Karpas-422 (cell line): ENCODE measurements at regions not wholly inside any gene's neighbourhood (a gene's known extent, or its start where the extent isn't known, plus 50 kb on each side); places are given as distances from the start of the nearest gene placed in this dataset.

ENCODE experiments used
- DNase-seq: peaks from one replicate; pipeline ENCODE4 v3.0.0-alpha.2; 2015
- H2AFZ ChIP-seq: fragments of 200-600 bp; sonication (generic); 2 replicates; pipeline ENCODE4 v1.6.1; 2014; ENCODE audit warnings: antibody characterized with exemption, low read length, mixed read lengths
- H3K27ac ChIP-seq: fragments of 200-600 bp; sonication (generic); 2 replicates; pipeline ENCODE4 v1.5.1; 2014; ENCODE audit warnings: mild to moderate bottlenecking, low read length, moderate library complexity
- H3K27me3 ChIP-seq: fragments of 200-600 bp; sonication (generic); 2 replicates; pipeline ENCODE4 v1.6.1; 2014; ENCODE audit warnings: low read length, mixed read lengths
- H3K36me3 ChIP-seq: fragments of 200-600 bp; sonication (generic); 2 replicates; pipeline ENCODE4 v1.6.1; 2014; ENCODE audit warnings: low read length, mixed read lengths; ENCODE audit not compliant: insufficient read depth
- H3K4me1 ChIP-seq: fragments of 200-600 bp; sonication (generic); 2 replicates; pipeline ENCODE4 v1.6.1; 2014; ENCODE audit warnings: mild to moderate bottlenecking, low read length, mixed read lengths
- H3K4me2 ChIP-seq: fragments of 200-600 bp; sonication (generic); 2 replicates; pipeline ENCODE4 v1.6.1; 2014; ENCODE audit warnings: low read length, low read depth, mild to moderate bottlenecking; ENCODE audit not compliant: poor library complexity, severe bottlenecking
- H3K4me3 ChIP-seq: fragments of 200-600 bp; sonication (generic); 2 replicates; pipeline ENCODE4 v1.5.1; 2014; ENCODE audit warnings: mild to moderate bottlenecking, antibody characterized with exemption, low read length, mixed read lengths
- H3K79me2 ChIP-seq: fragments of 200-600 bp; sonication (generic); 2 replicates; pipeline ENCODE4 v1.6.1; 2014; ENCODE audit warnings: mild to moderate bottlenecking, low read length, mixed read lengths
- H3K9ac ChIP-seq: fragments of 200-600 bp; sonication (generic); 2 replicates; pipeline ENCODE4 v1.6.0; 2014; ENCODE audit warnings: low read length
- H3K9me2 ChIP-seq: fragments of 200-600 bp; sonication (generic), shearing (Covaris generic); replicated peaks from 2 replicates; pipeline ENCODE4 v1.6.0; 2014; ENCODE audit warnings: mild to moderate bottlenecking, low read length, moderate library complexity; ENCODE audit not compliant: insufficient read depth
- H3K9me3 ChIP-seq: fragments of 300-700, 200-600 bp; sonication (generic); 2 replicates; pipeline ENCODE4 v1.6.1; 2014; ENCODE audit warnings: low read length, mixed read lengths
- H4K20me1 ChIP-seq: fragments of 200-600 bp; sonication (generic); 2 replicates; pipeline ENCODE4 v1.6.1; 2014; ENCODE audit warnings: mild to moderate bottlenecking, antibody characterized with exemption, low read length, low read depth; ENCODE audit not compliant: insufficient read depth

DNA sequence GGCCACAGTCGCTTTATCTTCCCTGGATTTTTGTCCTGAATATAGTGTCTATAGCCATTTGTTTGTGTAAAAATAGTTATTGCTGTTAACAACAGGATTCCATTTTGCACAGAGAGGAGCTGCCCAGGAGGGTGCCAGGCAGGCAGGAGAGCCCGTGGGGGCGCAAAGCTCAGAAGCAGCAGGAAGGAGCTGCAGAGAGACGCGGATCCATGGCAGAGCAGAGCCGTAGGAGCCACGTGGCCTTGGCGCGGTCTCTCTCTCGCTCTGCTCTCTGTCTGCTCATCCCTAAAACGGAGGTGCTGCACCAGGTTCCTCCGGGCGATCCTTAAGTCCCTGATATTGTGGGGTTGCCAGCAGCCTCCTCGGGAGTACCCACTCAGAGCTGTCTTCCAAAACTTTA is 185.3 kb upstream of the MYT1L start:
- no peak for DNase-seq
- no peak overlapping the region for H3K4me2 ChIP-seq
- H3K27me3 ChIP-seq: no peaks in the 10 kb centered on the region
- no peak overlapping the region for H3K9ac ChIP-seq
- no peak overlapping the region for H2AFZ ChIP-seq
- no peaks in the 10 kb centered on the region for H3K79me2 ChIP-seq
- H3K27ac ChIP-seq: no peak overlapping the region
- no peak overlapping the region for H3K4me3 ChIP-seq
- no peaks in the 10 kb centered on the region for H4K20me1 ChIP-seq
- H3K36me3 ChIP-seq: no peaks in the 10 kb centered on the region
- no peaks in the 10 kb centered on the region for H3K4me1 ChIP-seq
- no peaks in the 10 kb centered on the region for H3K9me3 ChIP-seq
- H3K9me2 ChIP-seq: no peaks in the 10 kb centered on the region

DNA sequence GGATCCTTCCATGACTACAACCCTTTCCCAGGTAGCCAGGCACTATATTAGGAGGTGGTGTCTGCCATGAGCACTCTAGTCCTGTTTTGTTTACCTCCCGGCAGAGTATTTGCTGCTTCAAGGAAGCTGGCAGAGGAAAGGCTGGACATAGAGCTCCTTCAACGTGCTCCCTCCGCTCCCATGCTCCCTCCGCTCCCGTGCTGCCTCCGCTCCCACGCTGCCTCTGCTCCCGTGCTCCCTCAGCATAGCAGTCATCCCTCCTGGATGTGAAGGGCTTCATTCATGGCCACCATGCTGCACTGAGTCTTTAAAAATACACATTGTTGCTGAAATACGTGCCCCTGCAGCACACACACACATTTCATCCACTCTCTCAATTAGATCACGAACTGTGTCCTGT is 181.9 kb upstream of the MYT1L start:
- no peak for DNase-seq
- no peaks in the 10 kb centered on the region for H3K9me3 ChIP-seq
- H3K79me2 ChIP-seq: no peaks in the 10 kb centered on the region
- H3K27ac ChIP-seq: no peak overlapping the region
- no peak overlapping the region for H3K9ac ChIP-seq
- H3K36me3 ChIP-seq: no peaks in the 10 kb centered on the region
- H3K4me1 ChIP-seq: no peaks in the 10 kb centered on the region
- no peaks in the 10 kb centered on the region for H3K27me3 ChIP-seq
- H3K4me2 ChIP-seq: no peak overlapping the region
- no peaks in the 10 kb centered on the region for H4K20me1 ChIP-seq
- no peaks in the 10 kb centered on the region for H3K9me2 ChIP-seq
- H2AFZ ChIP-seq: no peak overlapping the region
- H3K4me3 ChIP-seq: no peak overlapping the region

DNA sequence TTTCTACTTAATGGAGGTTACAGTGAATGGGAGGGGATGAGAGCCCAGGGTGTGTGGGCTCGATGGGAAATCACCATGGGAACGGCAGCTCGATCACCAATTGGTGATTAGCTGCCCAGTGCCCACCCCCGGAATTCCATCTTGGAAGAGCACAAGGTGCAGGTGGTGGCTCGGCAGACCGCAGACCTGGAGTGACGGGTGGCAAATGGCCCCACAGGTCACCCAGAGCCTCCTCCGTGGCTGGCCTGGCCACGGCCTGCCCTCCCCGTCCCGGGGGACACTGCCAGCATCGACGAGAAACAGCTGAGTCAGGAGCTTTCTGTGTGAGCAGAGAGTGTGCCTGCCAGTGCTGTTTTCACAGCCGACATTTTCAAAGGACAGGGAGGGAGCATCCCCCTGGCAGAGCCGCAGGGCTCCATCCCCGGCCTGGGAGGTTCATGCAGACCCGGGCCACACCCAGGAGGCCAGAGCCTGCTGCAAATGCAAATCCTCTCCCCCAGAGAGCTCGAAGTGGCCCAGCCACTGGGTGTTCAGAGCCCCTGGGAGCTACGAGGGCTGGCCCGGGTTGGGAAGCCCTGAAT is 176.4 kb upstream of the MYT1L start:
- no peak for DNase-seq
- Histone ChIP-seq H2AFZ (no peak overlapping the region), H3K9me2 (no peaks in the 10 kb centered on the region), H3K27me3 (no peaks in the 10 kb centered on the region), H3K4me2 (no peak overlapping the region), H4K20me1 (no peaks in the 10 kb centered on the region), H3K9ac (no peak overlapping the region), H3K4me3 (no peak overlapping the region), H3K9me3 (no peaks in the 10 kb centered on the region), H3K36me3 (no peaks in the 10 kb centered on the region), H3K4me1 (no peaks in the 10 kb centered on the region), H3K79me2 (no peaks in the 10 kb centered on the region), H3K27ac (no peak overlapping the region)

- no peak overlapping the region for H3K9ac ChIP-seq
- H2AFZ ChIP-seq: no peak overlapping the region
- H3K4me3 ChIP-seq: no peak overlapping the region
- no peak overlapping the region for H3K27ac ChIP-seq
- no peaks in the 10 kb centered on the region for H3K4me1 ChIP-seq
- H3K4me2 ChIP-seq: no peak overlapping the region
- no peaks in the 10 kb centered on the region for H3K9me2 ChIP-seq
- H3K27me3 ChIP-seq: no peaks in the 10 kb centered on the region
- no peaks in the 10 kb centered on the region for H3K79me2 ChIP-seq
- no peaks in the 10 kb centered on the region for H3K36me3 ChIP-seq
- no peaks in the 10 kb centered on the region for H4K20me1 ChIP-seq
- DNase-seq: no peak
- no peaks in the 10 kb centered on the region for H3K9me3 ChIP-seq
Measured at GRCh38 chr2:2506536-2506935, 175.5 kb upstream of the MYT1L start.

DNA sequence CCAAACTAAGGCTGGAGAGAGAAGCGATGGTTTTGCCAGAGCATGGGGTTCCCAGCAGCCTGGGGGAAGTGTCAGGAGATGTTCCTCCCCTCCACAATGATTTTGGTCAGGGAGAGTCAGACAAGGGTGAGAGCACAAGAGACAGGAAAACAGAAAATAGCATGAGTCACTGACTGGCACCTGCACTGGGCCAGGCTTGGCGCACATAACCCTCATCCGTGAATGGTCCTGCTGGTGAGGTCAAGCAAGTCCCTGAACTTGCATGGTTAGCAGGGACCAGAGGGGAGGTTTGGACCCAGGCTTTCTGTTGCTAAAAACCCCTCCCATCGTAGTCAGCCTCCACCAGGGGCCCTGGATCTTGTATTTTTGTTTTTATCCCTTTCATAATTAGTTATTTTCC is 174.5 kb upstream of the MYT1L start:
- no peaks in the 10 kb centered on the region for H3K9me2 ChIP-seq
- H3K9me3 ChIP-seq: no peaks in the 10 kb centered on the region
- no peaks in the 10 kb centered on the region for H3K36me3 ChIP-seq
- H4K20me1 ChIP-seq: no peaks in the 10 kb centered on the region
- no peak overlapping the region for H3K4me2 ChIP-seq
- H3K9ac ChIP-seq: no peak overlapping the region
- no peak overlapping the region for H3K4me3 ChIP-seq
- H3K4me1 ChIP-seq: no peaks in the 10 kb centered on the region
- no peak overlapping the region for H2AFZ ChIP-seq
- H3K27ac ChIP-seq: no peak overlapping the region
- no peak for DNase-seq
- H3K79me2 ChIP-seq: no peaks in the 10 kb centered on the region
- no peaks in the 10 kb centered on the region for H3K27me3 ChIP-seq

DNA sequence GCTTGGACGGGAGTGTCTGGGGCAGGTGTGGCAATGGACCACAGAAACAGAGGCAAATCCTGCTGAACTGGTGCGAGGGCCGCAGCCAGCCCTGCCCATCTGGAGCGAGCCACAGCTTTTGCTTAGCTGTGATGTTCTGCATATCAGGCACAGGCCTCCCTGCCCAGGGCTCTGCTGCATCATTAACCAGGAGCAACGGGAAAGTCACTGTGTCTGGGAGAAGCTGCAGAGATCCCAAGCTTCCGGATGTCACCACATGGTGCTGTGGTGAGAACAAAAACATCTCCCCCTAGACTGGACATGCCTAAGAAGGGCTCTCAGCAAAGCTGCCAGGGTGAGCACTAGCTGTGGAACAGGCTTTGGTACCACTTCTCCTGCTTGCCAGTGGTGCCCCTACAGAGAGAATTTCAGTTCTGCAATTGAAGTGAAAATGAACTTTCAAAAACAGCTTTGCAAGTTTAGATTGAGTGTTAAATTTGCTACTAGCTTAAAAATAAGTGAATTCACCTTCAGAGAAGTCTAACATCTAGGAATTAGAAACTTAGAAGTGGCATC is 172.9 kb upstream of the MYT1L start:
- Histone ChIP-seq H3K27me3 (no peaks in the 10 kb centered on the region), H3K9me2 (no peaks in the 10 kb centered on the region), H4K20me1 (no peaks in the 10 kb centered on the region), H3K9me3 (no peaks in the 10 kb centered on the region), H3K4me3 (no peak overlapping the region), H3K4me2 (no peak overlapping the region), H3K9ac (no peak overlapping the region), H2AFZ (no peak overlapping the region), H3K4me1 (no peaks in the 10 kb centered on the region), H3K79me2 (no peaks in the 10 kb centered on the region), H3K36me3 (no peaks in the 10 kb centered on the region), H3K27ac (no peak overlapping the region)
- no peak for DNase-seq

DNA sequence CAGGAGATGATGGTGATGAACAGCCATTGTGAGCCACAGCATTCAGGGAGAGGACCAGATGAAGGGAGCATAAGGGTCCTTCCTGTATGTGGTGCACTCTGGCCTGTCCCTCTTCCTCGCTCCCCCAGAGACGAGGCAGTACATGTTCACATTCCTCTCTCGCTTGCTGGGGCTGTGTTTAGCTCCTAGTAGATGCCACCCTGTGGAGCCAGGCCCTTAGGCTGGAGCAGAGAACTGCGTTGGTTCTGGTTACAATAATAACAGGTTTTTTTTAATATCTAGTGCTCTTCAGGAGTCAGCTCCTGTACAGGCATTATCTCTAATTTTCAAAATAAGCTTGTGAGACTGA is 171.1 kb upstream of the MYT1L start:
- H3K36me3 ChIP-seq: no peaks in the 10 kb centered on the region
- H3K9me2 ChIP-seq: no peaks in the 10 kb centered on the region; the same call in 1 of the 2 replicates
- H3K9me3 ChIP-seq: no peaks in the 10 kb centered on the region
- no peak overlapping the region for H3K27ac ChIP-seq
- no peak overlapping the region for H2AFZ ChIP-seq
- no peak overlapping the region for H3K4me2 ChIP-seq
- no peaks in the 10 kb centered on the region for H3K4me1 ChIP-seq
- no peaks in the 10 kb centered on the region for H3K79me2 ChIP-seq
- H3K4me3 ChIP-seq: no peak overlapping the region
- no peaks in the 10 kb centered on the region for H4K20me1 ChIP-seq
- H3K9ac ChIP-seq: no peak overlapping the region
- no peaks in the 10 kb centered on the region for H3K27me3 ChIP-seq
- no peak for DNase-seq

DNA sequence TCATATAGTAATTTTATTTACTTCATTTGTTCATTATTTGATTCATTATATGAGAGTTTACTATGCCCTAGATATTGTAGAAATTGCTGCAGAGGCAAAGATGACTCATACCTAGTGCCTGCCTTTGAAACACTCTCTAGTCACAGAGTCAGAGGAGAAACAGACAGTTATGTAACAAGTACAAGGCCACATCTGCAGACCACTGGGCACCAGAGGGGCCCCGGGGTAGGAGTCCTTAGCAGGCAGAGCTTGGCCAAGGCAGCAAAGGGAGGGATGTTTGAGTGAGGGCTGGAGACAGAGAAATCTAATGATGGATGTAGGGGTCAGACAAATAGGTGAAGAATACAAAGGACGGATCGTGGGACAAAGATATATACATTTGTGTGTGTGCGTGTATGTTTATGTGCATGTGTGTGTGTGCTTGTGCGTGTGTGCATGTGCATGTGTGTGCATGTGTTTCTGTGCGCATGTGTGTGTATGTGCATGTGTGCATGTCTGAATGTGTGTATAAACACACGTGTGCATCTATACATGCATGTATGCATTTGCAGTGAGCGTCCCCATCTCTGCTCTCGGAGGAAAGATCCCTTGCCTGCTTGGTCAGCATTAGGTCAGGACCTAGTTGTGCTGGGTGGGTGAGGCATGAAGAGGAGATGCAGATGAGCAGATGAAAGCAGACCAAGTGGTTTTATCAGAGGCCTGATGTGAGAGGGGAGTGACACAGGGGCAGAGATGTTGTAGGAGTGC is 170.6 kb upstream of the MYT1L start:
- Histone ChIP-seq H3K36me3 (no peaks in the 10 kb centered on the region), H3K9ac (no peak overlapping the region), H3K27ac (no peak overlapping the region), H3K9me2 (no peaks in the 10 kb centered on the region; the same call in 1 of the 2 replicates), H3K4me2 (no peak overlapping the region), H3K27me3 (no peaks in the 10 kb centered on the region), H3K4me1 (no peaks in the 10 kb centered on the region), H4K20me1 (no peaks in the 10 kb centered on the region), H3K79me2 (no peaks in the 10 kb centered on the region), H3K9me3 (no peaks in the 10 kb centered on the region), H2AFZ (no peak overlapping the region), H3K4me3 (no peak overlapping the region)
- no peak for DNase-seq
